GM21619 (cell line): ENCODE measurements at regions not wholly inside any gene's neighbourhood (a gene's known extent, or its start where the extent isn't known, plus 50 kb on each side); places are given as distances from the start of the nearest gene placed in this dataset.
"Not testable (repeated sequence)": the region's sequence is repeated elsewhere in the genome, so short reads cannot be mapped to it uniquely, and the experiment has no call there.

ENCODE experiments used
- ATAC-seq: cut with Tn5 transposase; IDR thresholded peaks from one replicate; pipeline ENCODE4 v1.9.1; 2021; ENCODE audit not compliant: unreplicated experiment

GRCh38 chr17:71485426-71485825 is 635.4 kb upstream of the SOX9 start:
- no peak for ATAC-seq

DNA sequence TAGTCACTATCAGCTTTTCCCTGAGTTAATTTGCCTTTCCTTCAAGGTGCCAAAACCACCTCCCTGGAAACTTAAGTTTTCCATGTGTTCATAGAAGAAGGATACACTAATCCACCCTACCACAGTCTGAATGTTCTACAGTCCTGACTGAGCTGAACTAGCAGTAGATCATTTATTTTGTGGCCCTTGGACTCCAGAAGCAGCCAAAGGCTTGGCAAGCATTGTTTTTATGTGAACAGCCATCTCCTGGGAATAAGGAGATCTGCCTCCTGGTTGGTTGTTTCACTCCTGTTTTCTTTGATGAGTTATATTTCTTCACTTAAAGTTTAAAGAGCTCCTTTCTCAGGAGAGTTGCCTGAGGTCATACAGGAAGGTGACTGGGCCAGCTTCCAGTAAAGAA is 634.6 kb upstream of the SOX9 start:
- no peak for ATAC-seq

GRCh38 chr17:71488851-71489250 is 632.0 kb upstream of the SOX9 start:
- no peak for ATAC-seq

GRCh38 chr17:71494062-71494855 is 626.6 kb upstream of the SOX9 start:
- no peak for ATAC-seq

- no peak for ATAC-seq
Observed at GRCh38 chr17:71495420-71495819, 625.4 kb upstream of the SOX9 start.

GRCh38 chr17:71496552-71496951 is 624.3 kb upstream of the SOX9 start:
- no peak for ATAC-seq

GRCh38 chr17:71500761-71501555 is 619.9 kb upstream of the SOX9 start:
- no peak for ATAC-seq

GRCh38 chr17:71501711-71502110 is 619.1 kb upstream of the SOX9 start:
- ATAC-seq, result no peak

- no peak for ATAC-seq
Observed at GRCh38 chr17:71502443-71502842, 618.4 kb upstream of the SOX9 start.

- ATAC-seq, result no peak
Observed at GRCh38 chr17:71503710-71504465, 616.9 kb upstream of the SOX9 start.

GRCh38 chr17:71505200-71505599 is 615.6 kb upstream of the SOX9 start:
- no peak for ATAC-seq

DNA sequence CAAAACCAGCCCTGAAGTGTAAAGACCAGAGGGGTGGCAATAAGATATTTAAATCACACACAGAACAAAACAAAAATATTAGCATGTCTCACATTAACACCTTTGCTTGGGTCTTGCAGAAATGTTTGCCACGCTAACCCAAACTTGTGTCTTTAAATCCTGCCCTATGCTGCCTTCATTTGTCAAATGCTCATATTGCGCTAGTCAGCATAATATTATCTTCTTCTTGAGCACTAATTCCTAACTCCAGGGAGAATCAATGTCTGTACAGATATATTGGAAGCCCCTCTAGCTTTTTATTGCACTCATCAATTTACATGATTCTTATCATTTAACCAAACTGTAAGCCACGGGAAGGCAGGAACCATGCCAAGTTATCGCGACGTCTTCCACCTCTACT is 614.8 kb upstream of the SOX9 start:
- ATAC-seq, result no peak

- no peak for ATAC-seq
Observed at GRCh38 chr17:71511266-71511995, 609.4 kb upstream of the SOX9 start.

GRCh38 chr17:71513725-71514124 is 607.1 kb upstream of the SOX9 start:
- ATAC-seq, result not testable (repeated sequence)

GRCh38 chr17:71516149-71516548 is 604.7 kb upstream of the SOX9 start:
- ATAC-seq, result no peak

DNA sequence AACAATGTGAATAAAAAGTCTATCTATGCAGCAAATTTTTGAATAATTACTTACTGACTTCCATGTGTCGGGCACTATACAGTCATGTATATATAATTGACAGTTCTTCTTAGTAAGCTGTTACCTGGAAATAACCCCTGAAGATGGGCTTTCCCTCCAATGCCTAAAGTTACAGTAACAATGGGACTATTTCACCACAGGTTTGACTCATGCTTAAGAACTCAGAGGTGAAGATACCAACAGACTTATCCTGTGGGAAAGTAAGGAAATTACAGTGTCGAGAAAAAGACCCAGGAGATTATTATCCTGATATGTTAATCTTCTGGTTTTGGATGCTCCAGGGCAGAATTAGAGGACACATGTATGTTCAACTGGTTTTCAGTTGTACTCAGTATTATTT is 601.5 kb upstream of the SOX9 start:
- ATAC-seq, result no peak

GRCh38 chr17:71521724-71522123 is 599.1 kb upstream of the SOX9 start:
- ATAC-seq, result no peak

- ATAC-seq, result no peak
Observed at GRCh38 chr17:71522383-71522782, 598.4 kb upstream of the SOX9 start.

- no peak for ATAC-seq
Observed at GRCh38 chr17:71527311-71527710, 593.5 kb upstream of the SOX9 start.

GRCh38 chr17:71528210-71528609 is 592.6 kb upstream of the SOX9 start:
- no peak for ATAC-seq

- no peak for ATAC-seq
Observed at GRCh38 chr17:71530248-71530647, 590.6 kb upstream of the SOX9 start.
